ENCODE measurements at regions not wholly inside any gene's neighbourhood (a gene's known extent, or its start where the extent isn't known, plus 50 kb on each side); places are given as distances from the start of the nearest gene placed in this dataset.

GRCh38 chr6:147000545-147001488, 203.4 kb upstream of the STXBP5 start:
- H3K27me3 ChIP-seq = no peaks in the 10 kb centered on the region
- intact Hi-C loops (cut with DNase I) = no loop called here
- H3K4me3 ChIP-seq = no peak overlapping the region
- H3K9me3 ChIP-seq = no peaks in the 10 kb centered on the region
- no peaks in the 10 kb centered on the region for H3K4me1 ChIP-seq
- H3K27ac ChIP-seq = no peak overlapping the region
- no peaks in the 10 kb centered on the region for H3K36me3 ChIP-seq
- no peak for TF ChIP-seq CTCF (IDR thresholded peaks at IDR 0.05)
- DNase-seq (ENCODE audit: low spot score in 2 of 2) = no peak

GRCh38 chr6:147001621-147002020, 202.6 kb upstream of the STXBP5 start:
- intact Hi-C loops (cut with DNase I) = no loop called here
- no peak for TF ChIP-seq CTCF (IDR thresholded peaks at IDR 0.05)

GRCh38 chr6:147003186-147003585, 201.0 kb upstream of the STXBP5 start:
- intact Hi-C loops (cut with DNase I) = no loop called here
- H3K27me3 ChIP-seq = no peaks in the 10 kb centered on the region
- DNase-seq (ENCODE audit: low spot score in 2 of 2) = no peak
- H3K9me3 ChIP-seq = no peaks in the 10 kb centered on the region
- H3K4me3 ChIP-seq = no peak overlapping the region
- H3K4me1 ChIP-seq = no peaks in the 10 kb centered on the region
- H3K27ac ChIP-seq = no peak overlapping the region
- no peaks in the 10 kb centered on the region for H3K36me3 ChIP-seq
- TF ChIP-seq CTCF (IDR thresholded peaks at IDR 0.05) = no peak

More at GRCh38 chr6:147001621-147002020, 202.6 kb upstream of the STXBP5 start:
- no peaks in the 10 kb centered on the region for H3K9me3 ChIP-seq
- no peaks in the 10 kb centered on the region for H3K36me3 ChIP-seq
- no peak for DNase-seq (ENCODE audit: low spot score in 2 of 2)
- H3K4me3 ChIP-seq = no peak overlapping the region
- no peaks in the 10 kb centered on the region for H3K27me3 ChIP-seq
- no peak overlapping the region for H3K27ac ChIP-seq
- no peaks in the 10 kb centered on the region for H3K4me1 ChIP-seq

GRCh38 chr6:147005499-147005898, 198.7 kb upstream of the STXBP5 start:
- intact Hi-C loops (cut with DNase I) = no loop called here
- no peak overlapping the region for H3K27ac ChIP-seq
- H3K4me3 ChIP-seq = no peak overlapping the region
- no peaks in the 10 kb centered on the region for H3K27me3 ChIP-seq
- TF ChIP-seq CTCF (IDR thresholded peaks at IDR 0.05) = no peak
- H3K36me3 ChIP-seq = no peaks in the 10 kb centered on the region
- H3K4me1 ChIP-seq = no peaks in the 10 kb centered on the region
- DNase-seq (ENCODE audit: low spot score in 2 of 2) = no peak
- H3K9me3 ChIP-seq = no peaks in the 10 kb centered on the region

GRCh38 chr6:147007441-147007840, 196.8 kb upstream of the STXBP5 start:
- Histone ChIP-seq H3K27me3 (no peaks in the 10 kb centered on the region), H3K27ac (no peak overlapping the region), H3K9me3 (no peaks in the 10 kb centered on the region), H3K4me3 (no peak overlapping the region), H3K4me1 (no peaks in the 10 kb centered on the region), H3K36me3 (no peaks in the 10 kb centered on the region)
- TF ChIP-seq CTCF (IDR thresholded peaks at IDR 0.05) = no peak
- intact Hi-C loops (cut with DNase I) = no loop called here
- DNase-seq (ENCODE audit: low spot score in 2 of 2) = no peak

All from ascending aorta (tissue), 2 donors.